SH-SY5Y (cell line): ENCODE measurements at regions not wholly inside any gene's neighbourhood (a gene's known extent, or its start where the extent isn't known, plus 50 kb on each side); places are given as distances from the start of the nearest gene placed in this dataset.

Experiments used
- GATA2 ChIP-seq: IDR thresholded peaks from 2 replicates; pipeline ENCODE4 v1.6.1; 2011; ENCODE audit warnings: mild to moderate bottlenecking, low read depth, low read length
- GATA3 ChIP-seq: IDR thresholded peaks from 2 replicates; pipeline ENCODE4 v1.6.1; 2011; ENCODE audit warnings: low read depth, mild to moderate bottlenecking, low read length, moderate library complexity

GRCh38 chr18:69176741-69177140 lies 223.9 kb upstream of the DOK6 start:
- TF ChIP-seq GATA3 (no peak), GATA2 (no peak)

- TF ChIP-seq GATA2 (no peak), GATA3 (no peak)
Measured at GRCh38 chr18:69177702-69178101, 223.0 kb upstream of the DOK6 start.

GRCh38 chr18:69186162-69186561 lies 214.5 kb upstream of the DOK6 start:
- TF ChIP-seq GATA3 (no peak), GATA2 (no peak)

DNA sequence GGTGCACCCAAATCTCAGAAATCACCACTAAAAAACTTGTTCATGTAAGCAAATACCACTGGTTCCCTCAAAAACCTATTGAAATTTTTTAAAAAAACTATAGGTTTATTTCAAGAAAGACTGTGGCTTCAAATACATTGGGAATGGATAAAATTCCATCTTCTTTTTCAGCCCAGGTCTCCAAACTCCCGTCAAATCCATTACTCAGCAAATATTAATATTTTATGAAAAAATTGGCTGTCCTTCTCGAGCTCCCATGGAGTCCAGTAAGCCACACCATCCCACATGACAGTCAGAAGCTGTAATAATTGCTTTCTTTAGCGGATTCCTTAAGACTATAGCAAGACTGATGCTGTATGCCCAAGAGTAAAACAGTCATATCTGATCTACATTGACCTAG lies 204.4 kb upstream of the DOK6 start:
- TF ChIP-seq GATA3 (no peak), GATA2 (no peak)

DNA sequence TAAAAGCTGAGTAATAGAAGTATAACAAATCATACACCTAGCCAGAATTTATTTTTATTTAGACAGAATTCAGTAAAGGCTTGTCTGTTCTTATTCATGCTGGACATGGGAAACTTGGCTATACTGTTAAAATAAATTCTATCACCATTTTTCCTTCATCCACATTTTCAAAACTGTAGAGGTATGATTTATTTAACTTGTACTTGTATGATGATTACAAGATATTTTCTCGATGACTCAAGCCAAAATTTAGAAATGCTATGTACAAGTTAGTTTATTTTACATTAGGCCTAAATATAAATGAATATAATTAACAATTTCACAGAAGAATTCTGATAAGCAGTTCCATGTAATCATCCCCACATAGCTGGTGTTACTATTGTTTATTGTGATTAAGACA lies 194.8 kb upstream of the DOK6 start:
- TF ChIP-seq GATA3: no peak
- no peak for TF ChIP-seq GATA2

GRCh38 chr18:69208545-69208944 lies 192.1 kb upstream of the DOK6 start:
- TF ChIP-seq GATA2 (no peak), GATA3 (no peak)

GRCh38 chr18:69209761-69210160 lies 190.9 kb upstream of the DOK6 start:
- TF ChIP-seq GATA2: no peak
- no peak for TF ChIP-seq GATA3

DNA sequence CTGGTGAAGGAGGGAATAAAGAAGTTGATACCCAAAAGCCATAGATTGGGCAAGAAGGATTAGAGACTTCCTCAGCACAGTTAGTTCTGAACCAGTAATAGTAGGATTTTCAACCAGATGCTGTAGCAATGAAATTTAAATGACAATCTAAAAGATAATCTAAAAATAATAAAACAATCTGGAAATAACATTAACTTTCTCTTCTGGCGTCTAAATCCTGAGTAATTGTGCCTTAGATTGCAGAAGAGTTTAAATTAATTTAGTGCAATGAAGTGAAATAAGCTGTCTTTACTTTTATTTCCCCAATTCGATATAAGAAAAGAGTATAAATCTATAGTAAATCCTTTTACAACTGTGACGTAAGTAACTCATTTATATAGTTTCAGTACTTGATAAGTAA lies 186.8 kb upstream of the DOK6 start:
- TF ChIP-seq GATA3 (no peak), GATA2 (no peak)

- no peak for TF ChIP-seq GATA2
- TF ChIP-seq GATA3: no peak
Measured at GRCh38 chr18:69215161-69215560, 185.5 kb upstream of the DOK6 start.

DNA sequence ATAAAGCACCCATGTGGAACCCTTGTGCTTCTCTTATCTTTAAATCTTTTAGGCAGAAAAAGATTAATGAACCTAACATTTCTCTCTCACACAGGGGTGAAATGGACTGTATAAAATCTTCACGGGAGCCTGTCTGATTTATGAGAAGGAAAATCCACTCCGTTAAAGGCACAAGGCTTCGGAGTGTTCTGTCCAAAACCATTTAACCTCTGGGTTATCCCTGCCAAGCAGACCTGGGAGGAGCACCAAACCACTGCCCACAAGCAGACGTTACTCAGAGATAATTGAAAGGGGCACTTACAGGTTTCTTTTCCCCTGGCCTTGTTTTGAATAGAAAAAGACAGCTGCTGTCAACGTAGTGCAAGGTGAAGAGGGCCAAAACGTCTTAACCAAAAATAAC lies 184.4 kb upstream of the DOK6 start:
- 0 out of 2 replicates have a peak, but pooled peaks have one; percentile 28 for TF ChIP-seq GATA3
- no peak for TF ChIP-seq GATA2

DNA sequence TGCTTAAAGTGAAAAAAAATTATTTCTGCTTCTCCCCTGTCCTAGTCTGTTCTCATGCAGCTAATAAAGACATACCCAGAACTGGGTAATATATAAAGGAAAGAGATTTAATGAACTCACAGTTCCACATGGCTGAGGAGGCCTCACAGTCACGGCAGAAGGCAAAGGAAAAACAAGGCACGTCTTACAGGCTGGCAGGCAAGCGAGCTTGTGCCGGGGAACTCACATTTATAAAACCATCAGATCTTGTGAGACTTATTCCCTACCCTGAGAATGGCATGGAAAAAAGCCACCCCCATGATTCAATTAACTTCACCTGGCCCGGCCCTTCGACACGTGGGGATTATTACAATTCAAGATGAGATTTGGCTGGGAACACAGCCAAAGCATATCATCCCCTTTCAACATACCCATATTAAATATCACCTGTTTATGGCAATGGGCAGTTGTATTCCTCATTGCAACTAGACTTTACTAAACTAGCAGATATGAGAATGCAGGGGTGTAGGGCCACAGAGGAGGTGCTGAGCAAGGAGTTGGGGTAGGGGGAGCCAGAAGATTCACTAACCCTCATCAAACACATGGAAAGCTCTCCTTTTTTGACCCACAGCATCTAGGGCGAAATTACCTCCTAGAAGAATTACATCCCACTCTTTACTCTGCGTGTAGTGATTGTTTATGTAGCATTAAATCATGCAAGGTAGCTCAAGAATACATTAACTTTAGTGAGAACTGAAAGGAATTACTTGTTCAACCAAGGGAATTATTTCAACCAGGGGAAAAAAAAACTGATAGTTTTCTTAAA lies 183.3 kb upstream of the DOK6 start:
- TF ChIP-seq GATA2 (no peak), GATA3 (no peak)

GRCh38 chr18:69220529-69220928 lies 180.2 kb upstream of the DOK6 start:
- TF ChIP-seq GATA2: no peak
- TF ChIP-seq GATA3: no peak

GRCh38 chr18:69222089-69222488 lies 178.6 kb upstream of the DOK6 start:
- no peak for TF ChIP-seq GATA3
- no peak for TF ChIP-seq GATA2

DNA sequence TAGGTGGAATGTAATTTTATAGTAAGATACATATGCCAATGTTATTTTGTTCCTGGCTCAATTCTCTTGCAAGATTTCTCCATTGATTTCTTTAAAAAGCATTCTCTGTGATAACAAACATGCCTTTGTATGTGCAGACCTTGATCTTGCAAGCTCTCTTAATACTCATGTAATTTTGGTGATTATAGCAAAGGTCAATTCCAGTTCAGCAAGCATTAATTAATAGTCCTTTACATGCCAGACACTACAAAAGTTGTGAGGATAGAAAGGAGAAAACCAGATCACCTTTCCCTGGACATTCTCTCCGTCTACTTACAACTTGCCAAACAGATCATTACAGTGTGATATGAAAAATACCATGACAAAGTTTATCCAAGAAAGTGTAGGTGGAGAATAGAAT lies 173.7 kb upstream of the DOK6 start:
- TF ChIP-seq GATA3 (no peak), GATA2 (no peak)

DNA sequence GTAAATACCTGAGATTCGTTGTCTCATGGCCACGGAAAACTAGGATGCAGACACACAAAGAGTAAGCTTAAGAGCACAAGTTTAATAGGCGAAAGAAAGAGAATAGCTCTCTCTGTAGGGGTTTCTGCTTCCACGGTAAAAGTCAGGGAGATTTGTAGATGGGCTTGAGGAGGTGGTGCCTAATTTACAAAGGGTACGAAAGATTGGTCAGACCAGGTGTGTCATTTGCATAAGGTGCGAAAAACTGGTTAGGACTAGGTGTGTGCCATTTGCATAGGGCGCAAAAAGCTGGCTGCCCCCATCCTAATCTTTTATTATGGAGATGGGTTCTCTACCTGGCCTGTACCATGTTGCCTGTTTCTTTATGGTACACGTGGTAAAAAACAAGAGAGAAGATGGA lies 170.5 kb upstream of the DOK6 start:
- TF ChIP-seq GATA2 (no peak), GATA3 (no peak)

DNA sequence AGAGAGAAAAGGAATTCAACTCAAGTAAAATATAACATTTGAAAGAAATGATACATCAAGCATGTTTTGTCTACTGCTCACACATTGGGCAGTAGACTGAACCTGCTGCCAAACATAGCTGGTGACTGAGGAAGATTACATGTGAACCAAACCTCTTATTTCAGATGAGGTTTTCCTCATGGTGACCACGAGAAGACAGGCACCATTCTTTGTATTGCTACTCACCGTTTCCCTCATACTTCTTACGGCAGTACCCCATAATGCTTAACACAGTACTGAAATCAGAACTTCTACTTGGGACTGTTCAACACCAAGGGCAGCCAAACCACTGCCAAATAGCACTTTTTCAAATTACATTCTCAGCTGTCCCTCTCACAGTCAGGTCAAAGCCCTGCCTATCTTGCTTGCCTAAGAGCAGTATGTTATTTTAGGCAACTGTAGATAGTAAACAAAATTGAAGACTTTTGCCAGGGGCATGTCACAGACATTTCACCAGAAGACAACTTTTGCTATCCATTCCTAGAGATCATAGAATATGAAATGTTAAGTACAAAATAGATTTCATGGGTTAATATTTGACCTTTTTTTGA lies 167.1 kb upstream of the DOK6 start:
- no peak for TF ChIP-seq GATA3
- TF ChIP-seq GATA2: no peak
